Ovary (tissue), 3 donors: ENCODE measurements at regions not wholly inside any gene's neighbourhood (a gene's known extent, or its start where the extent isn't known, plus 50 kb on each side); places are given as distances from the start of the nearest gene placed in this dataset.

Source experiments
- EP300 ChIP-seq: sonication (generic); formaldehyde crosslinking; IDR thresholded peaks from one replicate; pipeline ENCODE4 v1.6.1; 2017; ENCODE audit warnings: antibody characterized with exemption
- POLR2A ChIP-seq: fragments of 450-650 bp; IDR thresholded peaks from one replicate; pipeline ENCODE4 v1.6.1; 2017; ENCODE audit warnings: antibody characterized with exemption, mild to moderate bottlenecking, moderate library complexity
- TF ChIP-seq, protein P1 (sequence below), 3 donors: fragments of 450-650 bp in 2 of 3; fragments of 200-600 bp in 1 of 3; IDR thresholded peaks; one replicate each; pipeline versions ENCODE4 v1.5.1 to v1.8.0; 2016 to 2022; ENCODE audit warnings: antibody characterized with exemption in 3 of 3, mild to moderate bottlenecking in 1 of 3
- donor health status: DM: no; HTN: no; CAD: no.

GRCh38 chr5:8114597-8115266 is 245.8 kb downstream of the MTRR start:
- TF ChIP-seq POLR2A (no peak), EP300 (no peak)
- TF ChIP-seq, protein P1, sequence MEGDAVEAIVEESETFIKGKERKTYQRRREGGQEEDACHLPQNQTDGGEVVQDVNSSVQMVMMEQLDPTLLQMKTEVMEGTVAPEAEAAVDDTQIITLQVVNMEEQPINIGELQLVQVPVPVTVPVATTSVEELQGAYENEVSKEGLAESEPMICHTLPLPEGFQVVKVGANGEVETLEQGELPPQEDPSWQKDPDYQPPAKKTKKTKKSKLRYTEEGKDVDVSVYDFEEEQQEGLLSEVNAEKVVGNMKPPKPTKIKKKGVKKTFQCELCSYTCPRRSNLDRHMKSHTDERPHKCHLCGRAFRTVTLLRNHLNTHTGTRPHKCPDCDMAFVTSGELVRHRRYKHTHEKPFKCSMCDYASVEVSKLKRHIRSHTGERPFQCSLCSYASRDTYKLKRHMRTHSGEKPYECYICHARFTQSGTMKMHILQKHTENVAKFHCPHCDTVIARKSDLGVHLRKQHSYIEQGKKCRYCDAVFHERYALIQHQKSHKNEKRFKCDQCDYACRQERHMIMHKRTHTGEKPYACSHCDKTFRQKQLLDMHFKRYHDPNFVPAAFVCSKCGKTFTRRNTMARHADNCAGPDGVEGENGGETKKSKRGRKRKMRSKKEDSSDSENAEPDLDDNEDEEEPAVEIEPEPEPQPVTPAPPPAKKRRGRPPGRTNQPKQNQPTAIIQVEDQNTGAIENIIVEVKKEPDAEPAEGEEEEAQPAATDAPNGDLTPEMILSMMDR (IDR thresholded peaks at IDR 0.05): no peak
